ENCODE measurements at regions not wholly inside any gene's neighbourhood (a gene's known extent, or its start where the extent isn't known, plus 50 kb on each side); places are given as distances from the start of the nearest gene placed in this dataset.

- Histone ChIP-seq H3K4me3 (ENCODE audit: low read length in 3 of 3) (no peak overlapping the region), H3K4me1 (ENCODE audit: control insufficient read depth in 3 of 3, insufficient read depth in 3 of 3, low read length in 3 of 3) (peaks cover 2 to 7% (median 5%) of the 10 kb centered on the region in 3 donors), H3K9me3 (ENCODE audit: control insufficient read depth in 3 of 3, low read length in 3 of 3) (no peaks in the 10 kb centered on the region), H3K36me3 (ENCODE audit: control insufficient read depth in 3 of 3, insufficient read depth in 3 of 3, low read length in 3 of 3) (no peaks in the 10 kb centered on the region), H3K27ac (ENCODE audit: low read depth, low read length) (no peak overlapping the region), H3K9ac (ENCODE audit: low read depth in 1 of 3, low read length in 3 of 3) (no peak overlapping the region), H3K27me3 (ENCODE audit: control insufficient read depth in 3 of 3, insufficient read depth in 3 of 3, low read length in 3 of 3) (peaks cover 0 to 2% (median 0%) of the 10 kb centered on the region in 3 donors)
These were observed 345.9 kb upstream of the NOCT start for GRCh38 chr4:138669479-138670315.

DNA sequence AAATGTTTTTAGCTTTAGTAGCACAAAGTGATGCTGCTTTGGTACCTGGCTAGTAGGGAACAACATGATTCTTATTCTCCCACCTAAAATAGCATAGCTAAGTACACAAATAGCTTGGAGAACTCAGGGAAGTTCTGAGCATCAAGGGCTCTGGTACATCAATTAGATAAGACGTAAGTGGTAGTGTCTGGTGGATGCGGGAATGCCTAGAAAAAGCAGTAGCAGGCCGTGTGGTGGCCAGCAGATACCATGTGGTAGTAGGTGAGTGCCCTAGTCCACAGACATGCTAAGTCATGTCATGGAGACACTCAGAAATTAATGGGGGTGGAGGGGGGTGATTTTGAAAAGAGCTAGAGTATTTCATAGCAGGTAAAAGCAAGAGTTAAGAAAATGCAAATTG, 347.3 kb upstream of the NOCT start:
- no peaks in the 10 kb centered on the region for H3K36me3 ChIP-seq (ENCODE audit: control insufficient read depth in 3 of 3, insufficient read depth in 3 of 3, low read length in 3 of 3)
- peaks cover 2 to 7% (median 5%) of the 10 kb centered on the region in 3 donors for H3K4me1 ChIP-seq (ENCODE audit: control insufficient read depth in 3 of 3, insufficient read depth in 3 of 3, low read length in 3 of 3)
- H3K4me3 ChIP-seq (ENCODE audit: low read length in 3 of 3): no peak overlapping the region
- no peaks in the 10 kb centered on the region for H3K9me3 ChIP-seq (ENCODE audit: control insufficient read depth in 3 of 3, low read length in 3 of 3)
- no peak overlapping the region for H3K9ac ChIP-seq (ENCODE audit: low read depth in 1 of 3, low read length in 3 of 3)
- H3K27ac ChIP-seq (ENCODE audit: low read depth, low read length): no peak overlapping the region
- H3K27me3 ChIP-seq (ENCODE audit: control insufficient read depth in 3 of 3, insufficient read depth in 3 of 3, low read length in 3 of 3): peaks cover 0 to 2% (median 0%) of the 10 kb centered on the region in 3 donors

GRCh38 chr4:138666366-138666765, 349.2 kb upstream of the NOCT start:
- Histone ChIP-seq H3K9ac (ENCODE audit: low read depth in 1 of 3, low read length in 3 of 3) (no peak overlapping the region), H3K9me3 (ENCODE audit: control insufficient read depth in 3 of 3, low read length in 3 of 3) (no peaks in the 10 kb centered on the region), H3K27me3 (ENCODE audit: control insufficient read depth in 3 of 3, insufficient read depth in 3 of 3, low read length in 3 of 3) (peaks cover 0 to 2% (median 0%) of the 10 kb centered on the region in 3 donors), H3K4me3 (ENCODE audit: low read length in 3 of 3) (no peak overlapping the region), H3K4me1 (ENCODE audit: control insufficient read depth in 3 of 3, insufficient read depth in 3 of 3, low read length in 3 of 3) (peaks cover 0 to 2% (median 0%) of the 10 kb centered on the region in 3 donors), H3K36me3 (ENCODE audit: control insufficient read depth in 3 of 3, insufficient read depth in 3 of 3, low read length in 3 of 3) (no peaks in the 10 kb centered on the region), H3K27ac (ENCODE audit: low read depth, low read length) (no peak overlapping the region)

- no peak overlapping the region for H3K4me3 ChIP-seq (ENCODE audit: low read length in 3 of 3)
These were observed 349.7 kb upstream of the NOCT start for GRCh38 chr4:138665851-138666250.

GRCh38 chr4:138663883-138664282, 351.7 kb upstream of the NOCT start:
- Histone ChIP-seq H3K27ac (ENCODE audit: low read depth, low read length) (no peak overlapping the region), H3K27me3 (ENCODE audit: control insufficient read depth in 3 of 3, insufficient read depth in 3 of 3, low read length in 3 of 3) (no peaks in the 10 kb centered on the region), H3K4me1 (ENCODE audit: control insufficient read depth in 3 of 3, insufficient read depth in 3 of 3, low read length in 3 of 3) (no peaks in the 10 kb centered on the region), H3K4me3 (ENCODE audit: low read length in 3 of 3) (no peak overlapping the region), H3K36me3 (ENCODE audit: control insufficient read depth in 3 of 3, insufficient read depth in 3 of 3, low read length in 3 of 3) (no peaks in the 10 kb centered on the region), H3K9me3 (ENCODE audit: control insufficient read depth in 3 of 3, low read length in 3 of 3) (no peaks in the 10 kb centered on the region), H3K9ac (ENCODE audit: low read depth in 1 of 3, low read length in 3 of 3) (no peak overlapping the region)

More at GRCh38 chr4:138665851-138666250, 349.7 kb upstream of the NOCT start:
- H3K9ac ChIP-seq (ENCODE audit: low read depth in 1 of 3, low read length in 3 of 3): no peak overlapping the region
- H3K27me3 ChIP-seq (ENCODE audit: control insufficient read depth in 3 of 3, insufficient read depth in 3 of 3, low read length in 3 of 3): no peaks in the 10 kb centered on the region
- peaks cover 0 to 2% (median 0%) of the 10 kb centered on the region in 3 donors for H3K4me1 ChIP-seq (ENCODE audit: control insufficient read depth in 3 of 3, insufficient read depth in 3 of 3, low read length in 3 of 3)
- no peak overlapping the region for H3K27ac ChIP-seq (ENCODE audit: low read depth, low read length)
- no peaks in the 10 kb centered on the region for H3K36me3 ChIP-seq (ENCODE audit: control insufficient read depth in 3 of 3, insufficient read depth in 3 of 3, low read length in 3 of 3)
- H3K9me3 ChIP-seq (ENCODE audit: control insufficient read depth in 3 of 3, low read length in 3 of 3): no peaks in the 10 kb centered on the region

DNA sequence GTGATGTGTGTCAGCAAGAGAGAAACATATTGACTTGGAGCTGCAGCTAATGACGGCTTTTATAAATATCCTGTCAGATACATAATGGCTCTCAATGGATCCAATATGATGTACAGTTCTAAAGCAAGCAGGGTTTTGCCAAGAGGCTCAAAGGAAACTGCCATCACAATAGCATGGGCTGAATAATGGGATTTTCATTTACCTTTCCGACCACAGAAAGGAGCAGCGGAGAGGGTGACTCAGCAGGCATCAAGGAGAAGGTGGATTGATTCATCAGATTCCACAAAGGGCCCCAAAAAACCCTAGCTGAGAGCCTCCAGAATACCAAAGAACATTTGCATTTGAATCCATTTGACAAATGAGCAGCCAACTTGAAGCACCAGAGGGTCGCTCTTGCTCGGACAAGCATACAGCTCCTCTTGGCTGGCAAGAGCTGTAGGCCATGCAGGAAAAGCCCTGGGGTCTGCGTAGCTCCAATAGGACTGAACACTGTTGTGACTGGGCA, 355.7 kb upstream of the NOCT start:
- H3K9ac ChIP-seq (ENCODE audit: low read depth in 1 of 3, low read length in 3 of 3): no peak overlapping the region
- H3K36me3 ChIP-seq (ENCODE audit: control insufficient read depth in 3 of 3, insufficient read depth in 3 of 3, low read length in 3 of 3): no peaks in the 10 kb centered on the region
- H3K27ac ChIP-seq (ENCODE audit: low read depth, low read length): no peak overlapping the region
- no peak overlapping the region for H3K4me3 ChIP-seq (ENCODE audit: low read length in 3 of 3)
- no peaks in the 10 kb centered on the region for H3K27me3 ChIP-seq (ENCODE audit: control insufficient read depth in 3 of 3, insufficient read depth in 3 of 3, low read length in 3 of 3)
- H3K4me1 ChIP-seq (ENCODE audit: control insufficient read depth in 3 of 3, insufficient read depth in 3 of 3, low read length in 3 of 3): no peaks in the 10 kb centered on the region
- no peaks in the 10 kb centered on the region for H3K9me3 ChIP-seq (ENCODE audit: control insufficient read depth in 3 of 3, low read length in 3 of 3)

GRCh38 chr4:138659037-138659811, 356.4 kb upstream of the NOCT start:
- H3K4me3 ChIP-seq (ENCODE audit: low read length in 3 of 3): no peak overlapping the region
- no peak overlapping the region for H3K9ac ChIP-seq (ENCODE audit: low read depth in 1 of 3, low read length in 3 of 3)

GRCh38 chr4:138658518-138658917, 357.1 kb upstream of the NOCT start:
- no peak overlapping the region for H3K9ac ChIP-seq (ENCODE audit: low read depth in 1 of 3, low read length in 3 of 3)
- H3K36me3 ChIP-seq (ENCODE audit: control insufficient read depth in 3 of 3, insufficient read depth in 3 of 3, low read length in 3 of 3): no peaks in the 10 kb centered on the region
- no peak overlapping the region for H3K4me3 ChIP-seq (ENCODE audit: low read length in 3 of 3)
- no peaks in the 10 kb centered on the region for H3K9me3 ChIP-seq (ENCODE audit: control insufficient read depth in 3 of 3, low read length in 3 of 3)
- no peaks in the 10 kb centered on the region for H3K4me1 ChIP-seq (ENCODE audit: control insufficient read depth in 3 of 3, insufficient read depth in 3 of 3, low read length in 3 of 3)
- no peak overlapping the region for H3K27ac ChIP-seq (ENCODE audit: low read depth, low read length)
- H3K27me3 ChIP-seq (ENCODE audit: control insufficient read depth in 3 of 3, insufficient read depth in 3 of 3, low read length in 3 of 3): no peaks in the 10 kb centered on the region

More at GRCh38 chr4:138659037-138659811, 356.4 kb upstream of the NOCT start:
- Histone ChIP-seq H3K27me3 (ENCODE audit: control insufficient read depth in 3 of 3, insufficient read depth in 3 of 3, low read length in 3 of 3) (no peaks in the 10 kb centered on the region), H3K27ac (ENCODE audit: low read depth, low read length) (no peak overlapping the region), H3K4me1 (ENCODE audit: control insufficient read depth in 3 of 3, insufficient read depth in 3 of 3, low read length in 3 of 3) (no peaks in the 10 kb centered on the region), H3K9me3 (ENCODE audit: control insufficient read depth in 3 of 3, low read length in 3 of 3) (no peaks in the 10 kb centered on the region), H3K36me3 (ENCODE audit: control insufficient read depth in 3 of 3, insufficient read depth in 3 of 3, low read length in 3 of 3) (no peaks in the 10 kb centered on the region)

GRCh38 chr4:138656990-138657389, 358.6 kb upstream of the NOCT start:
- no peak overlapping the region for H3K27ac ChIP-seq (ENCODE audit: low read depth, low read length)
- no peak overlapping the region for H3K4me3 ChIP-seq (ENCODE audit: low read length in 3 of 3)
- H3K4me1 ChIP-seq (ENCODE audit: control insufficient read depth in 3 of 3, insufficient read depth in 3 of 3, low read length in 3 of 3): no peaks in the 10 kb centered on the region
- H3K27me3 ChIP-seq (ENCODE audit: control insufficient read depth in 3 of 3, insufficient read depth in 3 of 3, low read length in 3 of 3): no peaks in the 10 kb centered on the region
- no peaks in the 10 kb centered on the region for H3K36me3 ChIP-seq (ENCODE audit: control insufficient read depth in 3 of 3, insufficient read depth in 3 of 3, low read length in 3 of 3)
- H3K9me3 ChIP-seq (ENCODE audit: control insufficient read depth in 3 of 3, low read length in 3 of 3): no peaks in the 10 kb centered on the region
- no peak overlapping the region for H3K9ac ChIP-seq (ENCODE audit: low read depth in 1 of 3, low read length in 3 of 3)

DNA sequence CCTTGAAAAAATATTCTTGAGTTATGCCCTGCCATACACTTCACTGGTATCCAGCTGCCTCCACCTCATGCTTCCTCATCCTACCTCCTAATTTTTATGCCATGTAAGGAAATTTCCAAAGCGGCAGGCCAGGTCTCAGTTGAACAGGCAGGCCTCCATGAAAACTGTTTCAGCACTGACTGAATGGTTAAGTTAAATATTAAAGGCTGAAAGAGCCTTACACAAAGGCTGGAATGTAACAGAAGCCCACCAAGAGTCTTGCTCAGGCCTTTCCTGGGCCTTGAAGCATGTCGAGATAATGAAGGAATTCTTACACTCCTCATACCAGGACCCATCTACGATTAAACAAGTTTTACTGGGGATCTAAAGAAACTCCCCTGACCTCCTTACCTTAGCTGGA, 359.6 kb upstream of the NOCT start:
- no peaks in the 10 kb centered on the region for H3K4me1 ChIP-seq (ENCODE audit: control insufficient read depth in 3 of 3, insufficient read depth in 3 of 3, low read length in 3 of 3)
- H3K9ac ChIP-seq (ENCODE audit: low read depth in 1 of 3, low read length in 3 of 3): no peak overlapping the region
- H3K36me3 ChIP-seq (ENCODE audit: control insufficient read depth in 3 of 3, insufficient read depth in 3 of 3, low read length in 3 of 3): no peaks in the 10 kb centered on the region
- H3K4me3 ChIP-seq (ENCODE audit: low read length in 3 of 3): no peak overlapping the region
- H3K27me3 ChIP-seq (ENCODE audit: control insufficient read depth in 3 of 3, insufficient read depth in 3 of 3, low read length in 3 of 3): no peaks in the 10 kb centered on the region
- no peaks in the 10 kb centered on the region for H3K9me3 ChIP-seq (ENCODE audit: control insufficient read depth in 3 of 3, low read length in 3 of 3)
- H3K27ac ChIP-seq (ENCODE audit: low read depth, low read length): no peak overlapping the region
